Breast epithelium (tissue), 4 donors: ENCODE measurements at regions not wholly inside any gene's neighbourhood (a gene's known extent, or its start where the extent isn't known, plus 50 kb on each side); places are given as distances from the start of the nearest gene placed in this dataset.
"Not testable (repeated sequence)": the region's sequence is repeated elsewhere in the genome, so short reads cannot be mapped to it uniquely, and the experiment has no call there.

Experiments
- DNase-seq, 2 donors: peaks; one replicate each; pipeline ENCODE4 v3.0.0-alpha.2; 2019; ENCODE audit warnings: low spot score in 2 of 2
- H3K27ac ChIP-seq, 2 donors: fragments of 200-600 bp; sonication (generic) in 1 of 2; one replicate each; pipeline ENCODE4 v1.5.1; 2016 to 2019; ENCODE audit warnings: mild to moderate bottlenecking in 1 of 2
- H3K27me3 ChIP-seq, 2 donors: fragments of 200-600 bp; sonication (generic) in 1 of 2; one replicate each; pipeline versions ENCODE4 v1.5.1 to v1.6.0; 2017 to 2019; ENCODE audit warnings: control low read depth in 1 of 2, mild to moderate bottlenecking in 1 of 2
- H3K36me3 ChIP-seq: fragments of 200-600 bp; one replicate; pipeline ENCODE4 v1.5.1; 2019
- H3K4me1 ChIP-seq, 2 donors: fragments of 200-600 bp; sonication (generic); one replicate each; pipeline ENCODE4 v1.5.1; 2016 to 2019; ENCODE audit warnings: control low read depth in 1 of 2
- H3K4me3 ChIP-seq, 3 donors: fragments of 200-600 bp; sonication (generic); 1 replicate in 2 of 3; 2 replicates in 1 of 3; pipeline ENCODE4 v1.5.1; 2016 to 2019; ENCODE audit warnings: mild to moderate bottlenecking in 3 of 3, moderate library complexity in 2 of 3
- H3K9me3 ChIP-seq, 2 donors: fragments of 200-600 bp; sonication (generic) in 1 of 2; one replicate each; pipeline ENCODE4 v1.5.1; 2016 to 2019; ENCODE audit warnings: control low read depth in 1 of 2
- CTCF ChIP-seq, 3 donors: fragments of 450-650 bp; IDR thresholded peaks; one replicate each; pipeline ENCODE4 v1.5.1; 2016 to 2017; ENCODE audit warnings: antibody characterized with exemption in 3 of 3, mild to moderate bottlenecking in 3 of 3, moderate library complexity in 3 of 3
- POLR2A ChIP-seq: fragments of 450-650 bp; IDR thresholded peaks from one replicate; pipeline ENCODE4 v1.6.1; 2016; ENCODE audit warnings: antibody characterized with exemption, mild to moderate bottlenecking, moderate library complexity
- POLR2AphosphoS5 ChIP-seq, 3 donors: sonication (generic); formaldehyde crosslinking; IDR thresholded peaks; one replicate each; pipeline ENCODE4 v1.6.1; 2017; ENCODE audit warnings: antibody characterized with exemption in 3 of 3
- intact Hi-C: fragments of 100-400 bp; cut with DNase I; formaldehyde crosslinking; loops from one replicate; pipeline ENCODE4 v1.15.1; 2023; ENCODE audit warnings: low total_unique reads

GRCh38 chrX:3788494-3789233, 75.2 kb upstream of the PRKX start:
- DNase-seq, result no peak
- Histone ChIP-seq H3K27ac (no peak overlapping the region), H3K4me3 (no peak overlapping the region), H3K9me3 (no peaks in the 10 kb centered on the region), H3K27me3 (peaks cover 0 to 13% of the 10 kb centered on the region in 2 donors), H3K36me3 (no peaks in the 10 kb centered on the region), H3K4me1 (no peaks in the 10 kb centered on the region)
- TF ChIP-seq POLR2A, result no peak
- no peak for TF ChIP-seq CTCF (IDR thresholded peaks at IDR 0.05)
- no peak for TF ChIP-seq POLR2AphosphoS5 (IDR thresholded peaks at IDR 0.05)
- intact Hi-C loops, result no loop called here

- Histone ChIP-seq H3K36me3 (no peaks in the 10 kb centered on the region), H3K4me1 (no peaks in the 10 kb centered on the region), H3K4me3 (peak overlapping the region in 1 of 3 donors; percentile 19), H3K9me3 (no peaks in the 10 kb centered on the region), H3K27me3 (peaks cover 0 to 13% of the 10 kb centered on the region in 2 donors), H3K27ac (peak overlapping the region in 1 of 2 donors; percentile 7)
- TF ChIP-seq POLR2AphosphoS5 (IDR thresholded peaks at IDR 0.05), result no peak
- intact Hi-C loops, result no loop called here
- no peak for DNase-seq
Observed at GRCh38 chrX:3787856-3788255, 74.4 kb upstream of the PRKX start.

GRCh38 chrX:3785822-3786221, 72.4 kb upstream of the PRKX start:
- H3K4me1 ChIP-seq, intact Hi-C loops, H3K36me3 ChIP-seq, H3K27ac ChIP-seq, DNase-seq, H3K9me3 ChIP-seq, H3K4me3 ChIP-seq: not testable (repeated sequence)
- H3K27me3 ChIP-seq, result peaks cover 0 to 13% of the 10 kb centered on the region in 2 donors

GRCh38 chrX:3780564-3780963, 67.1 kb upstream of the PRKX start:
- Histone ChIP-seq H3K4me3 (no peak overlapping the region), H3K36me3 (no peaks in the 10 kb centered on the region), H3K27ac (no peak overlapping the region), H3K9me3 (no peaks in the 10 kb centered on the region), H3K4me1 (no peaks in the 10 kb centered on the region), H3K27me3 (no peaks in the 10 kb centered on the region)
- intact Hi-C loops, result no loop called here
- no peak for DNase-seq
- TF ChIP-seq CTCF (IDR thresholded peaks at IDR 0.05) (no peak), POLR2A (no peak), POLR2AphosphoS5 (IDR thresholded peaks at IDR 0.05) (no peak)

- Histone ChIP-seq H3K4me3 (no peak overlapping the region), H3K27ac (no peak overlapping the region), H3K9me3 (no peaks in the 10 kb centered on the region), H3K36me3 (no peaks in the 10 kb centered on the region), H3K4me1 (no peaks in the 10 kb centered on the region), H3K27me3 (no peaks in the 10 kb centered on the region)
- intact Hi-C loops, result no loop called here
- no peak for DNase-seq
- TF ChIP-seq CTCF (IDR thresholded peaks at IDR 0.05), result no peak
- TF ChIP-seq POLR2AphosphoS5 (IDR thresholded peaks at IDR 0.05), result no peak
- TF ChIP-seq POLR2A, result no peak
Observed at GRCh38 chrX:3779546-3779945, 66.1 kb upstream of the PRKX start.

- H3K27ac ChIP-seq, result no peak overlapping the region
- H3K4me3 ChIP-seq, result no peak overlapping the region
- no peak for TF ChIP-seq POLR2AphosphoS5 (IDR thresholded peaks at IDR 0.05)
- TF ChIP-seq CTCF (IDR thresholded peaks at IDR 0.05), result no peak
- TF ChIP-seq POLR2A, result no peak
- DNase-seq, result no peak
- no peaks in the 10 kb centered on the region for H3K27me3 ChIP-seq
- no peaks in the 10 kb centered on the region for H3K36me3 ChIP-seq
- H3K4me1 ChIP-seq, result no peaks in the 10 kb centered on the region
- intact Hi-C loops, result no loop called here
- no peaks in the 10 kb centered on the region for H3K9me3 ChIP-seq
Observed at GRCh38 chrX:3777416-3777815, 64.0 kb upstream of the PRKX start.
